Activated CD4-positive, alpha-beta T cell treated with anti-CD3 and anti-CD28 coated beads, Interleukin-2, amount 50 U/mL, for 16 hours (primary cell): ENCODE measurements at regions not wholly inside any gene's neighbourhood (a gene's known extent, or its start where the extent isn't known, plus 50 kb on each side); places are given as distances from the start of the nearest gene placed in this dataset.
"Not testable (repeated sequence)": the region's sequence is repeated elsewhere in the genome, so short reads cannot be mapped to it uniquely, and the experiment has no call there.

Experiments
- DNase-seq: peaks from one replicate; pipeline ENCODE4 v3.0.0-alpha.2; 2020

- peak; percentile 3 for DNase-seq
Observed at GRCh38 chr6:80605165-80605989, 498.9 kb downstream of the BCKDHB start.

- no peak for DNase-seq
Observed at GRCh38 chr6:80603679-80604078, 497.2 kb downstream of the BCKDHB start.

GRCh38 chr6:80594461-80594860 is 488.0 kb downstream of the BCKDHB start:
- DNase-seq: no peak

GRCh38 chr6:80592436-80592835 is 486.0 kb downstream of the BCKDHB start:
- DNase-seq: no peak

GRCh38 chr6:80586242-80586641 is 479.8 kb downstream of the BCKDHB start:
- no peak for DNase-seq

GRCh38 chr6:80579391-80580023 is 473.0 kb downstream of the BCKDHB start:
- no peak for DNase-seq

- not testable (repeated sequence) for DNase-seq
Observed at GRCh38 chr6:80573320-80573719, 466.8 kb downstream of the BCKDHB start.

- no peak for DNase-seq
Observed at GRCh38 chr6:80566361-80566760, 459.9 kb downstream of the BCKDHB start.

GRCh38 chr6:80553071-80553740 is 446.7 kb downstream of the BCKDHB start:
- DNase-seq: no peak

- DNase-seq: no peak
Observed at GRCh38 chr6:80550748-80551147, 444.3 kb downstream of the BCKDHB start.

GRCh38 chr6:80550281-80550680 is 443.8 kb downstream of the BCKDHB start:
- no peak for DNase-seq

GRCh38 chr6:80548532-80548931 is 442.1 kb downstream of the BCKDHB start:
- no peak for DNase-seq

GRCh38 chr6:80547827-80548226 is 441.4 kb downstream of the BCKDHB start:
- no peak for DNase-seq

- DNase-seq: peak; percentile 10
Observed at GRCh38 chr6:80544976-80545722, 438.7 kb downstream of the BCKDHB start.

- DNase-seq: no peak
Observed at GRCh38 chr6:80544555-80544954, 438.1 kb downstream of the BCKDHB start.

- DNase-seq: peak; percentile 11
Observed at GRCh38 chr6:80543598-80544222, 437.2 kb downstream of the BCKDHB start.

- no peak for DNase-seq
Observed at GRCh38 chr6:80543151-80543550, 436.7 kb downstream of the BCKDHB start.

- DNase-seq: no peak
Observed at GRCh38 chr6:80541886-80542285, 435.4 kb downstream of the BCKDHB start.

- DNase-seq: peak; percentile 55
Observed at GRCh38 chr6:80541181-80541580, 434.7 kb downstream of the BCKDHB start.

- no peak for DNase-seq
Observed at GRCh38 chr6:80540700-80541099, 434.2 kb downstream of the BCKDHB start.

- no peak for DNase-seq
Observed at GRCh38 chr6:80537118-80537972, 430.9 kb downstream of the BCKDHB start.
